Activated naive CD4-positive, alpha-beta T cell treated with Interleukin-2 at 50 U/mL for 16 hours (primary cell): ENCODE measurements at regions not wholly inside any gene's neighbourhood (a gene's known extent, or its start where the extent isn't known, plus 50 kb on each side); places are given as distances from the start of the nearest gene placed in this dataset.
"Not testable (repeated sequence)": the region's sequence is repeated elsewhere in the genome, so short reads cannot be mapped to it uniquely, and the experiment has no call there.

ENCODE experiments used
- DNase-seq: peaks from one replicate; pipeline ENCODE4 v3.0.0-alpha.2; 2020

- DNase-seq, result no peak
Measured at GRCh38 chr3:106029954-106030626, 161.3 kb upstream of the CBLB start.

DNA sequence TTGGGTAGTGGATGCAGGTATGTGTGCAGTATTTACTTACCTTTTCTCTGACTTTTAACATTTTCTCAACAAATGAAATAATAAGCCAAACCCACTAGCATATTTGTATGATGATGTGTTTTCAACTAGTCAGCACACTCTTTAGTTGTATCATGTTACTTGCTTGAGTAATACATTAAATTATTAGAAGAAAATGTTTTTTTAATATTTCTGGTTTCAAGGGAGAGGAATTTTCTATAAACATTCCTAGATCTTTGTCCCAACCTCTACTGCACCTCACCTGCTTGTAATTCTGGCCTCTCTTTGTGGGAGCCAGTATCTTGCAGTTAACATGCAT, 161.8 kb upstream of the CBLB start:
- no peak for DNase-seq

- DNase-seq, result no peak
Measured at GRCh38 chr3:106032479-106032878, 163.7 kb upstream of the CBLB start.

- DNase-seq, result no peak
Measured at GRCh38 chr3:106033654-106034053, 164.8 kb upstream of the CBLB start.

GRCh38 chr3:106034313-106034712, 165.5 kb upstream of the CBLB start:
- no peak for DNase-seq

DNA sequence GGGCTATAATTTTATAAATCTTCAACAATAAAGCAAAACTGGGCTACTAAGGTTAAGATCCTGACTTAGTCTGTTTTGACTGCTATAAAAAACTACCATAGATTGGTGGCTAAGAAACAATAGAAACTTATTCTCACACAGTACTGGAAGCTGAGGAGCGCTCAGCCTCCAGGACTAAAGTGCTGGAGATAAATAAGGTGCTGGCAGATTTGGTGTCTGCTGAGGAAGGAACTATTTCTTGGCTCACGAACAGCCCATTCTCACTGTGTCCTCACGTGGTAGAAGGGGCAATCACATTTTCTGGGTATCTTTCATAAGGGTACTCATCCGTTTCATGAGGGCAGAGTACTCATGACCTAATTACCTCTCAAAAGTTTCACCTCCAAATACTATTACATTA, 166.8 kb upstream of the CBLB start:
- DNase-seq, result no peak

DNA sequence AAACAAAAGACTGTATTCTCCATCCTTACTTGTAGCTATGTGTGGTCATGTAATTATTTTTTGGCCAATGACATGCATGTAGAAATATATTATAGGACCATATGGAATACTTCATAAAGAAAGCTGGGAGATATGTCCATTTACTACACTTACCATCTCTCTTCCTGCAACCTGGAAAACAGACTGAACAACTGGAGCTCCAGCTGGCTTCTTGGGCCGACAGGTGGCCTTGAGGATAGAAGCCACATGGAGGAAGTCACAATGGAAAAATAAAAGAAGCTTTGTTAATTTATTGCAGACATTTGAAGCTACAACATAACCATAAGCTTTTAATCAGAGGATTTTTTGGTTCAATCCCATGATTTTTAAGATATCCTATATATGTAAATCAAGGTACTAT, 167.9 kb upstream of the CBLB start:
- DNase-seq, result no peak

DNA sequence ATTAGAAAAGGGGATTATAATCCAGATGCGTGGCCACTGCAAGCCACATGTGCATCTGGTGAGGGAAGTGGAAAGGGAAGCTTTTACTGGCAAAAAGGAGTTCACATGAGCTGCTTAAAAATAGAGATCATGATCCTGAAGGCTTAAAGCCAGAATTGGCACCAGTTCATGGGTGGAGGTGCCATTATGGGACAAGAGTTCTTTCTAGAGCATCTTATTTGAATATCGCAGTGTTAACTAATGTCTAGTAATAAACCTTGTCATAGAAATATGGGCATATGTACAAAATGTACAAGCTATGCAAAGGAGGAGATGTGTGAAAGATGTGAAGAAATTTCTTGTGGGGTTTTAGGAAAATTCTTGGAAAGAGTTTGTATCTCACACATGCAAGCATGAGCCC, 178.4 kb upstream of the CBLB start:
- DNase-seq, result no peak

- no peak for DNase-seq
Measured at GRCh38 chr3:106048946-106049481, 180.2 kb upstream of the CBLB start.

- no peak for DNase-seq
Measured at GRCh38 chr3:106049821-106050220, 181.0 kb upstream of the CBLB start.

DNA sequence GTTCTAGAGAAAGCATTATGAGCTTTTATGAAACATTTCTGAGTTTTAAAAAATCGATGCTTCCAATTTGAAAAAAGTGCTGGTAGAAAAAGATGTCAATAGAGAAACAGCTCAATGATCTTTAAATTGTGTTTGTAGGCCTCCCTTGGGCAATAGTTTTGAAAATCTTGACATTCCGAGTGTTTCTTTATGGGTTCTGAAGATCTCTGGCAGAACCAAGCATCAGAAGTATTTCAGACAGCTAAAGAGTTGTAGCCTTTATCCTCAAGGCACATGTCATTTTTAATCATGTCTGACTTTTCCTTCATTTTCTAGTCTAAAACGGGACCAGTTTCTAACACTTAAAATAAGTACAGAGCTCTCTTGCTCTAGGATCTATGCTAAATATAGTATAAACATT, 188.1 kb upstream of the CBLB start:
- no peak for DNase-seq

DNA sequence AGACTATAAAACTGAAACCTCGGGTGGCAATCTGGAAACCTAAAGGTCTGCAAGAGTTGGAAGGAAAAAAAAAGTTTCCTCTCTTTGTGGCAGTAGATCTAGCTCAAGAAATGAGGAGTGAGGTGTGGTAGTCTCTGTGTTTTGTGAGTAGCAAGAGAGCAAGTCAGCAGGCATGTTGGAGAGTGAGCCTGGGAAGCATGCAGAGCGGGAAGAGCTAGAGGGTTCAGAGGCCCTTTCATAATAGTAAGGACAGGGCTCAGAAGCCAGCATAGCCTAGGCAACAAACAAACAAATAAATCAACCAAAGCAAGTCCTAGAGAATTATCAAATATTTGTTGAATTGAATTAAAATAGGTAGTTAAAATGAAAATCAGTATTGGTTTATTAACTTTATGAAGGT, 189.7 kb upstream of the CBLB start:
- no peak for DNase-seq

GRCh38 chr3:106059953-106060517, 191.2 kb upstream of the CBLB start:
- DNase-seq, result no peak

DNA sequence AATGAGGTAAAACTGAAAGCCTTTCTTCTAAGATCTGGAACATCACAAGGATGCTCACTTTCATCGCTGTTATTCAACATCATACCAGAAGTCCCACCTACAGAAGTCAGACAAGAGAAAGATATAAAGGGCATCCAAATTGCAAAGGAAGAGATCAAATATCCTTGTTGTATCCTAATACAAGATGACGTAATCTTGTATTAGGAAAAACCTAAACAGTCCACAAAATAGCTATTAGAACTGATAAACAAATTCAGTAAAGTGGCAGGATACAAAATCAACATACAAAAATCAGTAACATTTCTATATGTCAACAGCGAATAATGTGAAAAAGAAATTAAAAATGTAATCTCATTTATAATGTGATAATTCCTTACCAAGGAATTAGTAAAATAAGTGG, 195.1 kb upstream of the CBLB start:
- no peak for DNase-seq

- no peak for DNase-seq
Measured at GRCh38 chr3:106065831-106066230, 197.0 kb upstream of the CBLB start.

- no peak for DNase-seq
Measured at GRCh38 chr3:106067711-106068110, 198.9 kb upstream of the CBLB start.

DNA sequence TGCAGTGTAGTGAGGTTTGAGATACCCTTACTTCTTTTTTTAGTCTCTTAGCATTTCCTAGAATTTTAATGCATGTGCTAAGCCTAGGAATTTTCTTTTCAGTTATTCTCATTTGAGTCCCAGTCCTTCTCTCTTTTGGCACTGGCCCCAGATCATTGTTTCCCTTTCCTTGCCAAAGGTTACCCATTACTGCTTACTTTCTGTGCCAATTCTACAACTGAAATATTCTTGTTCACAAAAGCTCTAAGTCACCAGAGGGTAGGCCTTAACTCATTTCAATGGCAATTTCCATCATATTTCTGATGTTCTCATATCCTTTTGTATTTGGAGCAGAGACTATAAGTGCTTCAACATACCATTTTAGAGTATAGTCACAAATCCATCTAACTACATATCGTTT, 199.6 kb upstream of the CBLB start:
- DNase-seq, result no peak

GRCh38 chr3:106068795-106069194, 200.0 kb upstream of the CBLB start:
- DNase-seq, result no peak

- DNase-seq, result no peak
Measured at GRCh38 chr3:106070187-106070586, 201.4 kb upstream of the CBLB start.

GRCh38 chr3:106071306-106071705, 202.5 kb upstream of the CBLB start:
- DNase-seq, result no peak

- DNase-seq, result not testable (repeated sequence)
Measured at GRCh38 chr3:106072596-106072995, 203.8 kb upstream of the CBLB start.

GRCh38 chr3:106073806-106074205, 205.0 kb upstream of the CBLB start:
- not testable (repeated sequence) for DNase-seq

DNA sequence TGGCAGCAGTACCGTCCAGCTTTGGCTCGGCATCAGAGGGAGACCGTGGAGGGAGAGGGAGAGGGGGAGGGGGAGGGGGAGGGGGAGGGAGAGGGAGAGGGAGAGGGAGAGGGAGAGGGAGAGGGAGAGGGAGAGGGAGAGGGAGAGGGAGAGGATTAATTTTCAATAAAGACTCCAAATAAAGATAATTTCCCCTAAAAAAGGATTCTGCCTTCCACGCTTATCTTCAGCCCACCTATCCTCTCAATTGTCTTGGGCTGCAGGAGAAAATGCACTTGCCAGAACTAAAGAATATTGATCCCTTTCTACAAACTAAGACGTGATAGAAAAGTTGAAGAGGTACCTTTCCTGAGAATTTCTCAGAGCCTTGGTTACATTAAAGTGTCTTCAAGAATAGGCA, 206.9 kb upstream of the CBLB start:
- not testable (repeated sequence) for DNase-seq

- DNase-seq, result no peak
Measured at GRCh38 chr3:106078635-106079034, 209.8 kb upstream of the CBLB start.

DNA sequence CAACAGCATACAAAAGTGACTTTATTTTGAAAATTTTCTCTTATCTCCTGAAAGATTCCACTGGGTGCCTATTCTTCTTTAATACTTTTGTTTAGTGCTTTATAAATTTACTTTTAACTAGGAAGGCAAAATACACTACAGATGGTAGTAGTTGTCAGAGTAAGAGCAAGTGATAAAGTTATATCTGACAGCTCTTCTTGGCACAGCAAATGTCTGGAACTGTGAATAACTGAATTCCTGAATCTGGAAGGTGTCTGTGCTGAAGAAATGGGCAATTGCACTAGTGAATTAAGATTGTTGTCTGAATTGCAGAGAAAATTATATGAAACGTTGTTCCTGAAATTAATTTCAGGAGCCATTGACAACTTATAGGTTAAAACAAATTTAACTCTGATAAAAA, 213.8 kb upstream of the CBLB start:
- no peak for DNase-seq
